A549 (cell line): ENCODE measurements at regions not wholly inside any gene's neighbourhood (a gene's known extent, or its start where the extent isn't known, plus 50 kb on each side); places are given as distances from the start of the nearest gene placed in this dataset.

ENCODE experiments used
- ATAC-seq, 2 experiments: fragments of 200-7000 bp in 1 of 2; fragments of >200 bp in 1 of 2; cut with Nextera tagmentation in 1 of 2; cut with Tn5 transposase in 1 of 2; 3 replicates each; pipeline versions ENCODE4 v1.8.0 to v1.9.1; 2018 to 2020; ENCODE audit warnings: mild to moderate bottlenecking in 1 of 2, moderate library complexity in 1 of 2
- CTCF ChIA-PET: fragments of 300-600 bp; sonication (Branson Sonifier 250); formaldehyde crosslinking; extraction: SDS; loops from one replicate; lab custom pipeline; 2021; ENCODE audit warnings: antibody characterized with exemption, inconsistent platforms; lab: Yijun Ruan, JAX
- POLR2A ChIA-PET: fragments of 350-600 bp; formaldehyde crosslinking; extraction: SDS; loops from one replicate; lab custom pipeline; 2021; ENCODE audit warnings: antibody characterized with exemption, inconsistent platforms; lab: Yijun Ruan, JAX
- DNase-seq, 2 experiments: peaks; one replicate each; pipeline versions ENCODE4 v3.0.0 to v3.0.0-alpha.2; 2011 to 2016; ENCODE audit warnings: low read depth in 1 of 2, low spot score in 1 of 2
- FAIRE-seq: peaks from 2 replicates; lab custom pipeline; 2011; peaks lifted over from hg19 to GRCh38; lab: Jason Lieb, UNC
- H3K27ac ChIP-seq, 2 experiments: fragments of >200 bp; sonication (Bioruptor Twin); formaldehyde crosslinking; 3 replicates each; pipeline ENCODE4 v1.5.1; 2016 to 2017
- H3K4me1 ChIP-seq: fragments of >200 bp; sonication (Bioruptor Twin); formaldehyde crosslinking; 3 replicates; pipeline ENCODE4 v1.6.1; 2016
- H3K4me2 ChIP-seq: fragments of >200 bp; sonication (Bioruptor Twin); formaldehyde crosslinking; 3 replicates; pipeline ENCODE4 v1.6.1; 2016
- H3K4me3 ChIP-seq: fragments of >200 bp; sonication (Bioruptor Twin); formaldehyde crosslinking; 3 replicates; pipeline ENCODE4 v1.5.1; 2016
- H3K9me3 ChIP-seq: fragments of >200 bp; sonication (Bioruptor Twin); formaldehyde crosslinking; 3 replicates; pipeline ENCODE4 v1.6.1; 2016
- BCL3 ChIP-seq: fragments of >200 bp; sonication (Bioruptor Twin); formaldehyde crosslinking; IDR thresholded peaks from 3 replicates; pipeline ENCODE4 v1.6.1; 2016
- BHLHE40 ChIP-seq: IDR thresholded peaks from 2 replicates; pipeline ENCODE4 v1.6.1; 2012; ENCODE audit warnings: low read depth, low read length, inconsistent platforms
- CEBPB ChIP-seq, 2 experiments: fragments of >200 bp in 1 of 2; sonication (Bioruptor Twin) in 1 of 2; formaldehyde crosslinking in 1 of 2; IDR thresholded peaks; 2 replicates each; pipeline ENCODE4 v1.6.1; 2012 to 2016
- EHF ChIP-seq: fragments of 250-450 bp; sonication (Bioruptor Pico); IDR thresholded peaks from 2 replicates; pipeline ENCODE4 v1.5.0; 2020; ENCODE audit warnings: mild to moderate bottlenecking
- EP300 ChIP-seq, 2 experiments: fragments of >200 bp; sonication (Bioruptor Twin); formaldehyde crosslinking; IDR thresholded peaks; 2 replicates in 1 of 2; 3 replicates in 1 of 2; pipeline ENCODE4 v1.6.1; 2016 to 2017
- FOSL2 ChIP-seq, 2 experiments: fragments of 450-650 bp in 1 of 2; fragments of >200 bp in 1 of 2; sonication (Bioruptor Twin) in 1 of 2; formaldehyde crosslinking; IDR thresholded peaks; 2 replicates each; pipeline versions ENCODE4 v1.5.0 to v1.6.1; 2016 to 2020; ENCODE audit warnings: mild to moderate bottlenecking in 1 of 2, moderate library complexity in 1 of 2
- HEYL ChIP-seq: fragments of 250-450 bp; sonication (Bioruptor Pico); IDR thresholded peaks from 2 replicates; pipeline ENCODE4 v1.8.0; 2021; ENCODE audit warnings: mild to moderate bottlenecking, moderate library complexity
- HMGXB4 ChIP-seq: fragments of 250-450 bp; sonication (Bioruptor Pico); IDR thresholded peaks from 2 replicates; pipeline ENCODE4 v1.5.0; 2021; ENCODE audit warnings: mild to moderate bottlenecking, moderate library complexity, borderline replicate concordance
- HOXB13 ChIP-seq: fragments of 250-450 bp; sonication (Bioruptor Pico); IDR thresholded peaks from 2 replicates; pipeline ENCODE4 v1.5.0; 2020; ENCODE audit warnings: low read depth, mild to moderate bottlenecking, moderate library complexity
- JUN ChIP-seq, 2 experiments: fragments of >200 bp; sonication (Bioruptor Twin); formaldehyde crosslinking; IDR thresholded peaks; 2 replicates in 1 of 2; 3 replicates in 1 of 2; pipeline ENCODE4 v1.6.1; 2016 to 2017
- KDM5A ChIP-seq: fragments of 200-600 bp; sonication (generic); IDR thresholded peaks from 2 replicates; pipeline ENCODE4 v1.6.1; 2016; ENCODE audit warnings: antibody characterized with exemption, mild to moderate bottlenecking
- NFE2L2 ChIP-seq: fragments of 150-350 bp; conservative IDR thresholded peaks from 2 replicates; pipeline ENCODE4 v1.6.1; 2014; ENCODE audit warnings: low read length
- NR3C1 ChIP-seq: fragments of >200 bp; sonication (Bioruptor Twin); formaldehyde crosslinking; IDR thresholded peaks from 3 replicates; pipeline ENCODE4 v1.6.1; 2017
- POLR2A ChIP-seq: IDR thresholded peaks from 2 replicates; pipeline ENCODE4 v1.6.1; 2012; ENCODE audit warnings: mild to moderate bottlenecking, low read length
- POLR2AphosphoS2 ChIP-seq: conservative IDR thresholded peaks from 2 replicates; pipeline ENCODE4 v1.6.1; 2012; ENCODE audit warnings: low read length, improper control_type of control experiment, inconsistent platforms
- RARB ChIP-seq: fragments of 250-450 bp; sonication (Bioruptor Pico); IDR thresholded peaks from 2 replicates; pipeline ENCODE4 v1.8.0; 2021; ENCODE audit warnings: mild to moderate bottlenecking, moderate library complexity
- RNF2 ChIP-seq: fragments of 200-600 bp; sonication (generic); IDR thresholded peaks from 2 replicates; pipeline ENCODE4 v1.6.1; 2016; ENCODE audit warnings: low read depth, mild to moderate bottlenecking, antibody characterized with exemption, moderate library complexity, borderline replicate concordance
- TP53 ChIP-seq: fragments of 250-450 bp; sonication (Bioruptor Pico); IDR thresholded peaks from 2 replicates; pipeline ENCODE4 v1.5.0; 2021; ENCODE audit warnings: mild to moderate bottlenecking, moderate library complexity
- ZFP36 ChIP-seq: fragments of 450-650 bp; IDR thresholded peaks from 2 replicates; pipeline ENCODE4 v1.6.1; 2014; ENCODE audit warnings: borderline replicate concordance; ENCODE audit not compliant: partially characterized antibody
- ZNF302 ChIP-seq: fragments of 250-450 bp; sonication (Bioruptor Pico); IDR thresholded peaks from 2 replicates; pipeline ENCODE4 v1.9.0; 2021; ENCODE audit warnings: inconsistent platforms, mild to moderate bottlenecking, moderate library complexity
- ZSCAN20 ChIP-seq: fragments of 250-450 bp; sonication (Bioruptor Pico); IDR thresholded peaks from 2 replicates; pipeline ENCODE4 v1.8.0; 2022; ENCODE audit warnings: mild to moderate bottlenecking, moderate library complexity
- whole genome bisulfite sequencing: methylation state at CpG from one replicate; pipeline ENCODE4 v1.1.6; 2017; ENCODE audit errors: missing lambda C conversion rate; 5-methylcytosine and 5-hydroxymethylcytosine counted together
- TF ChIP-seq, protein P1 (sequence below): IDR thresholded peaks from 2 replicates; pipeline ENCODE4 v1.6.1; 2012
- TF ChIP-seq, protein P2 (sequence below): fragments of >200 bp; sonication (Bioruptor Twin); formaldehyde crosslinking; IDR thresholded peaks from 2 replicates; pipeline ENCODE4 v1.6.1; 2016

DNA sequence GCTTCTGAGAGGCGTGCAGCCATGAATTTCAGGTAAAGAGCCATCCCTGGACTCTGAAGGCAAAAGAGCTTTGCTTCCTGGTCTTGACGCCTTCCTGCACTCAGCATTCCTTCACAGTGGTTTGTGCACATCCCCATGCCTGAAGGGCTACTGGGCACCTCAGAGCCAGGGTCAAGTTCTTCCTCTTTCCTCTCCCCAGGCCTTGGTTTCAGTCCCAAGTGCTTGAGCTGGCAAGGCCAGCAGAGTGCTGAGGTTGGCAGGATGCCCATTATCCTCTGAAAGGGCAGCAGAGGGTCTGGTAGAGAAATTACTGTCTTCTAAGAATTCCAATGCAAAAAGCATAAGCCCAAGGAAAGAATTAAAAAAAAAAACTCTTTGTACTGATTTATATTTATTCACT is 1064.9 kb downstream of the TTLL7 start:
- Histone ChIP-seq H3K9me3 (no peaks in the 10 kb centered on the region), H3K27ac (no peak overlapping the region), H3K4me2 (no peak overlapping the region), H3K4me1 (no peaks in the 10 kb centered on the region), H3K4me3 (no peak overlapping the region)
- DNase-seq = no peak
- POLR2A ChIA-PET = no interaction called here
- no peak for TF ChIP-seq NFE2L2
- TF ChIP-seq ZNF302 (CRISPR knock-in tag) = no peak
- TF ChIP-seq HEYL (CRISPR knock-in tag) = no peak
- TF ChIP-seq, protein P1, sequence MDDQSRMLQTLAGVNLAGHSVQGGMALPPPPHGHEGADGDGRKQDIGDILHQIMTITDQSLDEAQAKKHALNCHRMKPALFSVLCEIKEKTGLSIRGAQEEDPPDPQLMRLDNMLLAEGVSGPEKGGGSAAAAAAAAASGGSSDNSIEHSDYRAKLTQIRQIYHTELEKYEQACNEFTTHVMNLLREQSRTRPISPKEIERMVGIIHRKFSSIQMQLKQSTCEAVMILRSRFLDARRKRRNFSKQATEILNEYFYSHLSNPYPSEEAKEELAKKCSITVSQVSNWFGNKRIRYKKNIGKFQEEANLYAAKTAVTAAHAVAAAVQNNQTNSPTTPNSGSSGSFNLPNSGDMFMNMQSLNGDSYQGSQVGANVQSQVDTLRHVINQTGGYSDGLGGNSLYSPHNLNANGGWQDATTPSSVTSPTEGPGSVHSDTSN = no peak
- no peak for TF ChIP-seq POLR2AphosphoS2
- no peak for TF ChIP-seq JUN (IDR thresholded peaks at IDR 0.05)
- TF ChIP-seq FOSL2 (IDR thresholded peaks at IDR 0.05) = no peak
- TF ChIP-seq FOSL2 (CRISPR knock-in tag; IDR thresholded peaks at IDR 0.05) = no peak
- no peak for TF ChIP-seq POLR2A
- CTCF ChIA-PET = no interaction called here
- 6% methylated on average over 2 of the region's 2 CpGs for WGBS
- no peak for ATAC-seq
- no peak for FAIRE-seq

DNA sequence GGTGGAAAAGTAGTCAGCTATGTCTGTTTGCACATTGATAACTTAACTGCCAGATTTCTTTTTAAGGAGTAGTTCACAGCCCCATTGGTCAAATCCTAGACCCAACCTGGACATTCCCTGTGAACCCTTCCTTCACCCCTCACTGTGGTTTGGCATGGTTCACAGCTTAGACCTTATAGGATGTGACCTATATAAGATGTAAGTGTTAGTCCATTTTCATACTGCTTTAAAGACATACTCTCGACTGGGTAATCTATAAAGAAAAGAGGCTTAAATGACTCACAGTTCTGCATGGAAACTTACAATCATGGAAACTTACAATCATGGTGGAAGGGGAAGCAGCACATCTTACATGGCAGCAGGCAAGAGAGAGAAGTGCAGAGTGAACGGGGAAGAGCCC is 1066.2 kb downstream of the TTLL7 start:
- Histone ChIP-seq H3K9me3 (no peaks in the 10 kb centered on the region), H3K4me1 (no peaks in the 10 kb centered on the region), H3K4me2 (no peak overlapping the region), H3K27ac (no peak overlapping the region), H3K4me3 (no peak overlapping the region)
- 11% methylated on average over 2 of the region's 2 CpGs for WGBS
- TF ChIP-seq, protein P2, sequence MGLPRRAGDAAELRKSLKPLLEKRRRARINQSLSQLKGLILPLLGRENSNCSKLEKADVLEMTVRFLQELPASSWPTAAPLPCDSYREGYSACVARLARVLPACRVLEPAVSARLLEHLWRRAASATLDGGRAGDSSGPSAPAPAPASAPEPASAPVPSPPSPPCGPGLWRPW = no peak
- no peak for TF ChIP-seq KDM5A
- no peak for TF ChIP-seq NR3C1
- no peak for TF ChIP-seq RARB (CRISPR knock-in tag)
- TF ChIP-seq JUN (IDR thresholded peaks at IDR 0.05) = no peak
- no peak for TF ChIP-seq CEBPB (IDR thresholded peaks at IDR 0.05)
- TF ChIP-seq TP53 = no peak
- no peak for TF ChIP-seq POLR2AphosphoS2
- no peak for TF ChIP-seq HOXB13 (CRISPR knock-in tag)
- TF ChIP-seq ZFP36 = no peak
- ChIA-PET CTCF (no interaction called here), POLR2A (no interaction called here)
- FAIRE-seq = no peak
- DNase-seq = no peak
- ATAC-seq = no peak

- H3K27ac ChIP-seq = no peak overlapping the region
- DNase-seq = no peak
- no peaks in the 10 kb centered on the region for H3K4me1 ChIP-seq
- TF ChIP-seq HMGXB4 (CRISPR knock-in tag) (no peak), TP53 (no peak), ZSCAN20 (no peak), BCL3 (no peak), EP300 (IDR thresholded peaks at IDR 0.05) (no peak), RNF2 (no peak), POLR2AphosphoS2 (no peak), BHLHE40 (no peak), EHF (CRISPR knock-in tag) (no peak), ZNF302 (CRISPR knock-in tag) (no peak), HEYL (CRISPR knock-in tag) (no peak)
- no peaks in the 10 kb centered on the region for H3K9me3 ChIP-seq
- FAIRE-seq = no peak
- no peak overlapping the region for H3K4me3 ChIP-seq
- no peak overlapping the region for H3K4me2 ChIP-seq
- ChIA-PET POLR2A (no interaction called here), CTCF (no interaction called here)
- no peak for ATAC-seq
- WGBS = 24% methylated on average over 2 of the region's 2 CpGs
These were observed 1066.7 kb downstream of the TTLL7 start for GRCh38 chr1:82932207-82932606.
